Endothelial cell of umbilical vein (primary cell): ENCODE measurements at regions not wholly inside any gene's neighbourhood (a gene's known extent, or its start where the extent isn't known, plus 50 kb on each side); places are given as distances from the start of the nearest gene placed in this dataset.

Experiments
- BruUV-seq: library from RNA; stranded (reverse); fragments of 400-500 nt; replicated peaks from 2 replicates; lab custom pipeline; 2021; lab: Mats Ljungman, UMichigan
- CTCF ChIA-PET: fragments of 300-600, 350-600 bp; sonication (Branson Sonifier 250); formaldehyde crosslinking; loops from one replicate; lab custom pipeline; 2021; ENCODE audit warnings: antibody characterized with exemption, inconsistent platforms; lab: Charles Lee
- POLR2A ChIA-PET: fragments of 300-600, 350-600 bp; sonication (Branson Sonifier 250); formaldehyde crosslinking; loops from one replicate; lab custom pipeline; 2021; ENCODE audit warnings: antibody characterized with exemption, inconsistent platforms; lab: Charles Lee
- DNase-seq: peaks from one replicate; pipeline ENCODE4 v3.0.0-alpha.2; 2011; ENCODE audit warnings: low read depth, low spot score
- FAIRE-seq: peaks from 2 replicates; lab custom pipeline; 2011; peaks lifted over from hg19 to GRCh38; lab: Jason Lieb, UNC
- H2AFZ ChIP-seq: 2 replicates; pipeline ENCODE4 v1.6.0; 2012; ENCODE audit warnings: low read depth, low read length, control low read depth, inconsistent platforms
- H3K27ac ChIP-seq: 2 replicates; pipeline ENCODE4 v1.5.1; 2011; ENCODE audit warnings: low read depth, mild to moderate bottlenecking, control low read depth, low read length, moderate library complexity; ENCODE audit not compliant: insufficient read depth
- H3K27me3 ChIP-seq, 2 experiments: 2 replicates each; pipeline versions ENCODE4 v1.6.0 to v1.6.1; 2011; ENCODE audit warnings: low read length in 2 of 2, mixed read lengths in 1 of 2; ENCODE audit not compliant: control insufficient read depth in 2 of 2, insufficient read depth in 2 of 2
- H3K36me3 ChIP-seq, 2 experiments: 2 replicates in 1 of 2; 3 replicates in 1 of 2; pipeline ENCODE4 v1.5.1; 2011; ENCODE audit warnings: low read length in 2 of 2, mild to moderate bottlenecking in 1 of 2, moderate library complexity in 1 of 2; ENCODE audit not compliant: control insufficient read depth in 2 of 2, insufficient read depth in 2 of 2; ENCODE audit errors: extremely low read depth in 1 of 2
- H3K4me1 ChIP-seq: 3 replicates; pipeline ENCODE4 v1.5.1; 2011; ENCODE audit warnings: mild to moderate bottlenecking, low read length; ENCODE audit not compliant: control insufficient read depth, insufficient read depth; ENCODE audit errors: extremely low read depth
- H3K4me2 ChIP-seq: 2 replicates; pipeline ENCODE4 v1.6.1; 2011; ENCODE audit warnings: low read length, control low read depth, mixed read lengths; ENCODE audit not compliant: insufficient read depth
- H3K4me3 ChIP-seq, 3 experiments: fragments of 200-600 bp in 1 of 3; sonication (generic), shearing (Covaris generic) in 1 of 3; replicated peaks in 1 of 3; 2 replicates each; pipeline ENCODE4 v1.5.1; 2011 to 2016; ENCODE audit warnings: control low read depth in 3 of 3, low read length in 3 of 3, mild to moderate bottlenecking in 2 of 3, inconsistent platforms in 1 of 3, low read depth in 1 of 3, moderate library complexity in 1 of 3; ENCODE audit not compliant: insufficient read depth in 1 of 3
- H3K79me2 ChIP-seq: 2 replicates; pipeline ENCODE4 v1.6.0; 2012; ENCODE audit warnings: low read length, inconsistent platforms; ENCODE audit not compliant: control insufficient read depth, insufficient read depth
- H3K9ac ChIP-seq: replicated peaks from 2 replicates; pipeline ENCODE3; 2011; ENCODE audit warnings: low read length, control low read depth; ENCODE audit not compliant: insufficient read depth; ENCODE audit errors: extremely low read depth
- H3K9me1 ChIP-seq: replicated peaks from 3 replicates; pipeline ENCODE4 v1.6.0; 2011; ENCODE audit warnings: mild to moderate bottlenecking, low read length; ENCODE audit not compliant: control insufficient read depth, insufficient read depth; ENCODE audit errors: extremely low read depth
- H3K9me3 ChIP-seq: replicated peaks from 2 replicates; pipeline ENCODE4 v1.5.1; 2012; ENCODE audit warnings: low read length, inconsistent platforms; ENCODE audit not compliant: control insufficient read depth, insufficient read depth
- H4K20me1 ChIP-seq: replicated peaks from 2 replicates; pipeline ENCODE3; 2011; ENCODE audit warnings: mild to moderate bottlenecking, low read length; ENCODE audit not compliant: control insufficient read depth, insufficient read depth; ENCODE audit errors: extremely low read depth
- EZH2 ChIP-seq: IDR thresholded peaks from 2 replicates; pipeline ENCODE4 v1.6.1; 2012; ENCODE audit warnings: borderline replicate concordance, low read depth, mild to moderate bottlenecking, moderate library complexity, low read length, inconsistent platforms; ENCODE audit not compliant: severe bottlenecking
- FOS ChIP-seq: IDR thresholded peaks from 2 replicates; pipeline ENCODE4 v1.6.1; 2011; ENCODE audit warnings: mild to moderate bottlenecking, low read length, moderate library complexity, borderline replicate concordance; ENCODE audit not compliant: insufficient read depth
- GATA2 ChIP-seq: IDR thresholded peaks from 2 replicates; pipeline ENCODE4 v1.7.0; 2011; ENCODE audit warnings: low read depth, mild to moderate bottlenecking, moderate library complexity, mixed read lengths, low read length; ENCODE audit not compliant: insufficient read length, insufficient read depth
- JUN ChIP-seq: IDR thresholded peaks from 2 replicates; pipeline ENCODE4 v1.6.1; 2011; ENCODE audit warnings: borderline replicate concordance, low read depth; ENCODE audit not compliant: insufficient read length, insufficient read depth
- MYC ChIP-seq: IDR thresholded peaks from one replicate; pipeline ENCODE4 v1.6.1; 2011; ENCODE audit warnings: mild to moderate bottlenecking, low read depth, low read length
- POLR2A ChIP-seq: IDR thresholded peaks from 2 replicates; pipeline ENCODE4 v1.6.1; 2012; ENCODE audit warnings: low read depth, mild to moderate bottlenecking, control low read depth, low read length
- POLR2AphosphoS5 ChIP-seq: IDR thresholded peaks from 2 replicates; pipeline ENCODE4 v1.6.1; 2012; ENCODE audit warnings: low read depth, mild to moderate bottlenecking, control low read depth, low read length, moderate library complexity; ENCODE audit not compliant: insufficient read depth
- dilution Hi-C: fragments of 300-500 bp; cut with MboI; formaldehyde crosslinking; loops from one replicate; pipeline ENCODE4 v1.15.0; 2019; ENCODE audit warnings: low sequenced_read_pairs; ENCODE audit not compliant: extremely low pct_ligation_motif_present
- intact Hi-C: fragments of 100-400 bp; cut with micrococcal nuclease; formaldehyde crosslinking; loops from one replicate; pipeline ENCODE4 v1.10.0; 2022
- TF ChIP-seq, protein P1 (sequence below): IDR thresholded peaks from 2 replicates; pipeline ENCODE4 v1.6.1; 2011; ENCODE audit not compliant: insufficient read depth, insufficient read length
- TF ChIP-seq, protein P2 (sequence below), 2 donors: IDR thresholded peaks; 1 replicate in 1 of 2; 2 replicates in 1 of 2; pipeline ENCODE4 v1.5.1; 2011; ENCODE audit warnings: low read length in 2 of 2, mild to moderate bottlenecking in 2 of 2, moderate library complexity in 2 of 2, control low read depth in 1 of 2, inconsistent platforms in 1 of 2, low read depth in 1 of 2; ENCODE audit not compliant: insufficient read depth in 1 of 2; ENCODE audit errors: extremely low read depth in 1 of 2

DNA sequence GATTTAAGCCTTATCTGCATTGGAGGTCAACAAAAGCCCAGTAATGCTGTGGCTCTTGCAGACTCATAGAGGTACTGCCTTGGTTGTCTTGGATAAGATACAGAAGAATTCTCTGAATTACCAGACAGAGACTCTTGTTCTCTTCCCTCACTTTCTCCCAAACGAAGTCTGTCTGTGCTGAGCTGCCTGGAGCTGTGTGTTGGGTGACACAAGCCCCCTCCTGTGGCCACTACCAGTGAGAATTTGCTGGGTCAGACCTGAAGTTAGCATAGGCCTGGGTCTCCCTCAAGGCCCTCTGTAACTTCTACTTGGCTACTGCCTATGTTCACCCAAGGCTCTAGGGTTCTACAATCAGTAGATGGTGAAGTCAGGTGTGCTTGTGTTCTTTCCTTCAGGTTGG lies 413.0 kb downstream of the PCDH20 start:
- no peak for DNase-seq
- Histone ChIP-seq H3K79me2 (no peaks in the 10 kb centered on the region), H3K36me3 (no peaks in the 10 kb centered on the region), H3K27me3 (no peaks in the 10 kb centered on the region), H3K4me1 (no peaks in the 10 kb centered on the region), H3K27ac (no peak overlapping the region), H3K9me1 (no peaks in the 10 kb centered on the region), H2AFZ (no peak overlapping the region), H3K9ac (no peak overlapping the region), H4K20me1 (no peaks in the 10 kb centered on the region), H3K9me3 (no peaks in the 10 kb centered on the region), H3K4me2 (no peak overlapping the region), H3K4me3 (no peak overlapping the region)
- POLR2A ChIA-PET, result no interaction called here
- no TSS peak for BruUV-seq
- CTCF ChIA-PET, result no interaction called here
- dilution Hi-C loops, result no loop called here
- TF ChIP-seq MYC (no peak), FOS (no peak), JUN (no peak), EZH2 (no peak), GATA2 (no peak), POLR2AphosphoS5 (no peak), POLR2A (no peak)
- TF ChIP-seq, protein P1, sequence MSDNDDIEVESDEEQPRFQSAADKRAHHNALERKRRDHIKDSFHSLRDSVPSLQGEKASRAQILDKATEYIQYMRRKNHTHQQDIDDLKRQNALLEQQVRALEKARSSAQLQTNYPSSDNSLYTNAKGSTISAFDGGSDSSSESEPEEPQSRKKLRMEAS, result no peak
- TF ChIP-seq, protein P2, sequence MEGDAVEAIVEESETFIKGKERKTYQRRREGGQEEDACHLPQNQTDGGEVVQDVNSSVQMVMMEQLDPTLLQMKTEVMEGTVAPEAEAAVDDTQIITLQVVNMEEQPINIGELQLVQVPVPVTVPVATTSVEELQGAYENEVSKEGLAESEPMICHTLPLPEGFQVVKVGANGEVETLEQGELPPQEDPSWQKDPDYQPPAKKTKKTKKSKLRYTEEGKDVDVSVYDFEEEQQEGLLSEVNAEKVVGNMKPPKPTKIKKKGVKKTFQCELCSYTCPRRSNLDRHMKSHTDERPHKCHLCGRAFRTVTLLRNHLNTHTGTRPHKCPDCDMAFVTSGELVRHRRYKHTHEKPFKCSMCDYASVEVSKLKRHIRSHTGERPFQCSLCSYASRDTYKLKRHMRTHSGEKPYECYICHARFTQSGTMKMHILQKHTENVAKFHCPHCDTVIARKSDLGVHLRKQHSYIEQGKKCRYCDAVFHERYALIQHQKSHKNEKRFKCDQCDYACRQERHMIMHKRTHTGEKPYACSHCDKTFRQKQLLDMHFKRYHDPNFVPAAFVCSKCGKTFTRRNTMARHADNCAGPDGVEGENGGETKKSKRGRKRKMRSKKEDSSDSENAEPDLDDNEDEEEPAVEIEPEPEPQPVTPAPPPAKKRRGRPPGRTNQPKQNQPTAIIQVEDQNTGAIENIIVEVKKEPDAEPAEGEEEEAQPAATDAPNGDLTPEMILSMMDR (IDR thresholded peaks at IDR 0.05; ENCODE audit: extremely low read depth in 1 of 2, insufficient read depth in 1 of 2, low read depth in 1 of 2, low read length in 2 of 2), result no peak
- intact Hi-C loops, result no loop called here
- no peak for FAIRE-seq
